Activated naive CD4-positive, alpha-beta T cell treated with anti-CD3 and anti-CD28 coated beads, Interleukin-2, amount 10 ng/mL, durations not matched to agents 7 days and 5 days (primary cell): ENCODE measurements at regions not wholly inside any gene's neighbourhood (a gene's known extent, or its start where the extent isn't known, plus 50 kb on each side); places are given as distances from the start of the nearest gene placed in this dataset.

Experiments used
- CTCF ChIA-PET: fragments of 350-600 bp; sonication (Branson Sonifier 250); formaldehyde crosslinking; loops from one replicate; lab custom pipeline; 2021; ENCODE audit warnings: antibody characterized with exemption; lab: Charles Lee
- DNase-seq: peaks from one replicate; pipeline ENCODE4 v3.0.0-alpha.2; 2020
- H3K27ac Mint-ChIP-seq: one replicate; pipeline ENCODE4 v1.8.0; 2021; ENCODE audit warnings: mild to moderate bottlenecking, moderate library complexity, mixed read lengths
- H3K27me3 Mint-ChIP-seq: one replicate; pipeline ENCODE4 v1.8.0; 2021; ENCODE audit warnings: mild to moderate bottlenecking, mixed read lengths
- H3K36me3 Mint-ChIP-seq: one replicate; pipeline ENCODE4 v1.8.0; 2021; ENCODE audit warnings: mixed read lengths
- H3K4me1 Mint-ChIP-seq: one replicate; pipeline ENCODE4 v1.8.0; 2021; ENCODE audit warnings: mixed read lengths
- H3K4me3 Mint-ChIP-seq: one replicate; pipeline ENCODE4 v1.8.0; 2021; ENCODE audit warnings: mild to moderate bottlenecking, moderate library complexity, mixed read lengths
- H3K9me3 Mint-ChIP-seq: one replicate; pipeline ENCODE4 v1.8.0; 2021; ENCODE audit warnings: mixed read lengths

GRCh38 chr7:94324380-94325121 lies 70.1 kb upstream of the COL1A2 start:
- DNase-seq = no peak
- CTCF ChIA-PET = no interaction called here
- no peaks in the 10 kb centered on the region for H3K36me3 Mint-ChIP-seq
- H3K27ac Mint-ChIP-seq = no peak overlapping the region
- no peak overlapping the region for H3K4me3 Mint-ChIP-seq
- H3K4me1 Mint-ChIP-seq = no peaks in the 10 kb centered on the region
- peaks cover 16% of the 10 kb centered on the region for H3K9me3 Mint-ChIP-seq
- H3K27me3 Mint-ChIP-seq = no peaks in the 10 kb centered on the region

- Mint-ChIP-seq H3K9me3 (peaks cover 16% of the 10 kb centered on the region), H3K36me3 (no peaks in the 10 kb centered on the region), H3K4me3 (no peak overlapping the region), H3K27me3 (no peaks in the 10 kb centered on the region), H3K4me1 (no peaks in the 10 kb centered on the region), H3K27ac (no peak overlapping the region)
- CTCF ChIA-PET = no interaction called here
- DNase-seq = no peak
Measured at GRCh38 chr7:94325122-94325475, 69.6 kb upstream of the COL1A2 start.

- DNase-seq = no peak
- H3K9me3 Mint-ChIP-seq = peaks cover 2% of the 10 kb centered on the region
- H3K27me3 Mint-ChIP-seq = no peaks in the 10 kb centered on the region
- H3K27ac Mint-ChIP-seq = no peak overlapping the region
- H3K4me3 Mint-ChIP-seq = no peak overlapping the region
- H3K36me3 Mint-ChIP-seq = no peaks in the 10 kb centered on the region
- H3K4me1 Mint-ChIP-seq = no peaks in the 10 kb centered on the region
- CTCF ChIA-PET = no interaction called here
Measured at GRCh38 chr7:94330269-94331020, 64.2 kb upstream of the COL1A2 start.

- H3K27me3 Mint-ChIP-seq = no peaks in the 10 kb centered on the region
- H3K9me3 Mint-ChIP-seq = no peaks in the 10 kb centered on the region
- H3K36me3 Mint-ChIP-seq = no peaks in the 10 kb centered on the region
- H3K27ac Mint-ChIP-seq = no peak overlapping the region
- CTCF ChIA-PET = no interaction called here
- no peak for DNase-seq
- no peak overlapping the region for H3K4me3 Mint-ChIP-seq
- H3K4me1 Mint-ChIP-seq = no peaks in the 10 kb centered on the region
Measured at GRCh38 chr7:94332571-94332970, 62.1 kb upstream of the COL1A2 start.

GRCh38 chr7:94333810-94334209 lies 60.9 kb upstream of the COL1A2 start:
- CTCF ChIA-PET = no interaction called here
- H3K9me3 Mint-ChIP-seq = no peaks in the 10 kb centered on the region
- no peaks in the 10 kb centered on the region for H3K4me1 Mint-ChIP-seq
- H3K4me3 Mint-ChIP-seq = no peak overlapping the region
- H3K36me3 Mint-ChIP-seq = no peaks in the 10 kb centered on the region
- no peak for DNase-seq
- H3K27ac Mint-ChIP-seq = no peak overlapping the region
- H3K27me3 Mint-ChIP-seq = no peaks in the 10 kb centered on the region

- Mint-ChIP-seq H3K36me3 (no peaks in the 10 kb centered on the region), H3K27me3 (no peaks in the 10 kb centered on the region), H3K27ac (no peak overlapping the region), H3K9me3 (no peaks in the 10 kb centered on the region), H3K4me3 (no peak overlapping the region), H3K4me1 (no peaks in the 10 kb centered on the region)
- CTCF ChIA-PET = no interaction called here
- no peak for DNase-seq
Measured at GRCh38 chr7:94335586-94335985, 59.1 kb upstream of the COL1A2 start.

- Mint-ChIP-seq H3K36me3 (no peaks in the 10 kb centered on the region), H3K27me3 (no peaks in the 10 kb centered on the region), H3K9me3 (no peaks in the 10 kb centered on the region), H3K27ac (no peak overlapping the region), H3K4me3 (no peak overlapping the region), H3K4me1 (no peaks in the 10 kb centered on the region)
- no peak for DNase-seq
- CTCF ChIA-PET = no interaction called here
Measured at GRCh38 chr7:94336009-94336408, 58.7 kb upstream of the COL1A2 start.

GRCh38 chr7:94338921-94339371 lies 55.7 kb upstream of the COL1A2 start:
- CTCF ChIA-PET = no interaction called here
- no peak for DNase-seq
- H3K4me3 Mint-ChIP-seq = no peak overlapping the region
- no peaks in the 10 kb centered on the region for H3K27me3 Mint-ChIP-seq
- no peaks in the 10 kb centered on the region for H3K9me3 Mint-ChIP-seq
- H3K36me3 Mint-ChIP-seq = no peaks in the 10 kb centered on the region
- no peak overlapping the region for H3K27ac Mint-ChIP-seq
- H3K4me1 Mint-ChIP-seq = no peaks in the 10 kb centered on the region

GRCh38 chr7:94344826-94345225 lies 49.9 kb upstream of the COL1A2 start:
- Mint-ChIP-seq H3K4me1 (no peaks in the 10 kb centered on the region), H3K9me3 (no peaks in the 10 kb centered on the region), H3K4me3 (no peak overlapping the region), H3K36me3 (no peaks in the 10 kb centered on the region), H3K27ac (no peak overlapping the region), H3K27me3 (no peaks in the 10 kb centered on the region)
- DNase-seq = no peak
- CTCF ChIA-PET = no interaction called here
